Caco-2 (cell line): ENCODE measurements at regions not wholly inside any gene's neighbourhood (a gene's known extent, or its start where the extent isn't known, plus 50 kb on each side); places are given as distances from the start of the nearest gene placed in this dataset.

Source experiments
- BruUV-seq: library from RNA; stranded (reverse); fragments of 400-500 nt; replicated peaks from 2 replicates; lab custom pipeline; 2021; lab: Mats Ljungman, UMichigan
- CTCF ChIA-PET: fragments of 300-600 bp; sonication (Branson Sonifier 250); formaldehyde crosslinking; loops from one replicate; lab custom pipeline; 2022; ENCODE audit warnings: antibody characterized with exemption; lab: Charles Lee
- POLR2A ChIA-PET: fragments of 300-600 bp; sonication (Branson Sonifier 250); formaldehyde crosslinking; loops from one replicate; lab custom pipeline; 2022; ENCODE audit warnings: antibody characterized with exemption; lab: Charles Lee
- DNase-seq, 2 experiments: peaks; one replicate each; pipeline versions ENCODE4 v3.0.0 to v3.0.0-alpha.2; 2020 to 2022
- H3K27me3 ChIP-seq: replicated peaks from 2 replicates; pipeline ENCODE4 v1.6.0; 2011; ENCODE audit warnings: low read length; ENCODE audit not compliant: control insufficient read depth, insufficient read depth
- H3K36me3 ChIP-seq: 2 replicates; pipeline ENCODE4 v1.5.1; 2011; ENCODE audit warnings: low read length; ENCODE audit not compliant: control insufficient read depth, insufficient read depth
- H3K4me1 ChIP-seq: fragments of 250-450 bp; sonication (Bioruptor Pico); 2 replicates; pipeline ENCODE4 v1.5.1; 2020; ENCODE audit warnings: mild to moderate bottlenecking
- H3K4me3 ChIP-seq: 2 replicates; pipeline ENCODE4 v1.5.1; 2011; ENCODE audit warnings: low read depth, mild to moderate bottlenecking, control low read depth, low read length
- H3K9me3 ChIP-seq: fragments of 250-450 bp; sonication (Bioruptor Pico); 2 replicates; pipeline ENCODE4 v1.5.1; 2020; ENCODE audit warnings: mild to moderate bottlenecking, moderate library complexity
- H3K27ac Mint-ChIP-seq: one replicate; pipeline ENCODE4 v1.8.0; 2022; ENCODE audit warnings: mixed read lengths; ENCODE audit not compliant: unreplicated experiment
- H3K27me3 Mint-ChIP-seq: one replicate; pipeline ENCODE4 v1.8.0; 2022; ENCODE audit warnings: mixed read lengths; ENCODE audit not compliant: insufficient read depth, unreplicated experiment
- H3K36me3 Mint-ChIP-seq: one replicate; pipeline ENCODE4 v1.8.0; 2022; ENCODE audit warnings: mild to moderate bottlenecking, mixed read lengths; ENCODE audit not compliant: insufficient read depth, unreplicated experiment
- H3K4me1 Mint-ChIP-seq: one replicate; pipeline ENCODE4 v1.8.0; 2022; ENCODE audit warnings: low read depth, mixed read lengths; ENCODE audit not compliant: unreplicated experiment
- H3K4me3 Mint-ChIP-seq: one replicate; pipeline ENCODE4 v1.8.0; 2022; ENCODE audit warnings: mild to moderate bottlenecking, moderate library complexity, mixed read lengths; ENCODE audit not compliant: unreplicated experiment
- H3K9me3 Mint-ChIP-seq: one replicate; pipeline ENCODE4 v1.8.0; 2022; ENCODE audit warnings: mixed read lengths; ENCODE audit not compliant: unreplicated experiment
- intact Hi-C: fragments of 100-400 bp; cut with micrococcal nuclease; formaldehyde crosslinking; loops from one replicate; pipeline ENCODE4 v1.10.0; 2022; ENCODE audit not compliant: unreplicated experiment
- TF ChIP-seq, protein P1 (sequence below), 2 experiments: fragments of 200-600 bp in 1 of 2; IDR thresholded peaks; 1 replicate in 1 of 2; 2 replicates in 1 of 2; pipeline versions ENCODE4 v1.5.1 to v1.8.0; 2011 to 2022; ENCODE audit warnings: antibody characterized with exemption in 1 of 2, control low read depth in 1 of 2, inconsistent platforms in 1 of 2, low read depth in 1 of 2, low read length in 1 of 2, mild to moderate bottlenecking in 1 of 2, moderate library complexity in 1 of 2; ENCODE audit not compliant: insufficient read depth in 1 of 2, severe bottlenecking in 1 of 2, unreplicated experiment in 1 of 2

GRCh38 chr15:70525551-70525950, 237.8 kb downstream of the UACA start:
- intact Hi-C loops = no loop called here
- Histone ChIP-seq H3K9me3 (no peaks in the 10 kb centered on the region), H3K27me3 (no peaks in the 10 kb centered on the region), H3K36me3 (no peaks in the 10 kb centered on the region), H3K4me3 (no peak overlapping the region), H3K4me1 (peaks cover 16% of the 10 kb centered on the region)
- Mint-ChIP-seq H3K27ac (no peak overlapping the region), H3K36me3 (no peaks in the 10 kb centered on the region), H3K4me1 (peaks cover 30% of the 10 kb centered on the region), H3K4me3 (no peak overlapping the region), H3K27me3 (no peaks in the 10 kb centered on the region), H3K9me3 (no peaks in the 10 kb centered on the region)
- no peak for DNase-seq
- no TSS peak for BruUV-seq
- CTCF ChIA-PET = no interaction called here
- TF ChIP-seq, protein P1, sequence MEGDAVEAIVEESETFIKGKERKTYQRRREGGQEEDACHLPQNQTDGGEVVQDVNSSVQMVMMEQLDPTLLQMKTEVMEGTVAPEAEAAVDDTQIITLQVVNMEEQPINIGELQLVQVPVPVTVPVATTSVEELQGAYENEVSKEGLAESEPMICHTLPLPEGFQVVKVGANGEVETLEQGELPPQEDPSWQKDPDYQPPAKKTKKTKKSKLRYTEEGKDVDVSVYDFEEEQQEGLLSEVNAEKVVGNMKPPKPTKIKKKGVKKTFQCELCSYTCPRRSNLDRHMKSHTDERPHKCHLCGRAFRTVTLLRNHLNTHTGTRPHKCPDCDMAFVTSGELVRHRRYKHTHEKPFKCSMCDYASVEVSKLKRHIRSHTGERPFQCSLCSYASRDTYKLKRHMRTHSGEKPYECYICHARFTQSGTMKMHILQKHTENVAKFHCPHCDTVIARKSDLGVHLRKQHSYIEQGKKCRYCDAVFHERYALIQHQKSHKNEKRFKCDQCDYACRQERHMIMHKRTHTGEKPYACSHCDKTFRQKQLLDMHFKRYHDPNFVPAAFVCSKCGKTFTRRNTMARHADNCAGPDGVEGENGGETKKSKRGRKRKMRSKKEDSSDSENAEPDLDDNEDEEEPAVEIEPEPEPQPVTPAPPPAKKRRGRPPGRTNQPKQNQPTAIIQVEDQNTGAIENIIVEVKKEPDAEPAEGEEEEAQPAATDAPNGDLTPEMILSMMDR (IDR thresholded peaks at IDR 0.05; ENCODE audit: insufficient read depth in 1 of 2, low read depth in 1 of 2, low read length in 1 of 2, severe bottlenecking in 1 of 2, unreplicated experiment in 1 of 2) = no peak
- POLR2A ChIA-PET = no interaction called here

DNA sequence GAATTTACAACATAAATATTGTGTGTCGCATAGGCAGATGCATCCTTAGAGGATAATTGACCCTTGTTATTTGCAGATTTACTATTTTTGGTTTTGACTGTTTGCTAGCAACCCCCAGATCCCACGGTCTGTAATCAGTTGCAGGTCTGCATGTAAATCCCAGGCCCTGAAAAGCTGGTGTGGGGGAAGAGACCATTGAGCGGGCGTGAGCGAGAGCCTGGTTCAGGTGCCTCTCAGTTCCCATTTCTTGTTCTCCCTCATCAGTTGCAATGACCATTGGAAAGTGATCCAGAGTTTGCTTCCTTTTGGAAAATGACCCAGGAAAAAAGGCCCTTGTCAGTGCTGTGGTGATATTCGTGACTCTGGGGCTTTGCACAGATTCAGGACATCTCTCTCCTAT, 238.9 kb downstream of the UACA start:
- Histone ChIP-seq H3K9me3 (no peaks in the 10 kb centered on the region), H3K4me1 (peaks cover 16% of the 10 kb centered on the region), H3K4me3 (no peak overlapping the region), H3K27me3 (no peaks in the 10 kb centered on the region), H3K36me3 (no peaks in the 10 kb centered on the region)
- DNase-seq = no peak
- no peak overlapping the region for H3K4me3 Mint-ChIP-seq
- no peaks in the 10 kb centered on the region for H3K27me3 Mint-ChIP-seq
- no peaks in the 10 kb centered on the region for H3K36me3 Mint-ChIP-seq
- TF ChIP-seq, protein P1 (IDR thresholded peaks at IDR 0.05; ENCODE audit: insufficient read depth in 1 of 2, low read depth in 1 of 2, low read length in 1 of 2, severe bottlenecking in 1 of 2, unreplicated experiment in 1 of 2) = no peak
- no peaks in the 10 kb centered on the region for H3K9me3 Mint-ChIP-seq
- BruUV-seq = no TSS peak
- peaks cover 30% of the 10 kb centered on the region for H3K4me1 Mint-ChIP-seq
- ChIA-PET POLR2A (no interaction called here), CTCF (no interaction called here)
- intact Hi-C loops = no loop called here
- H3K27ac Mint-ChIP-seq = peak overlapping the region; percentile 72

DNA sequence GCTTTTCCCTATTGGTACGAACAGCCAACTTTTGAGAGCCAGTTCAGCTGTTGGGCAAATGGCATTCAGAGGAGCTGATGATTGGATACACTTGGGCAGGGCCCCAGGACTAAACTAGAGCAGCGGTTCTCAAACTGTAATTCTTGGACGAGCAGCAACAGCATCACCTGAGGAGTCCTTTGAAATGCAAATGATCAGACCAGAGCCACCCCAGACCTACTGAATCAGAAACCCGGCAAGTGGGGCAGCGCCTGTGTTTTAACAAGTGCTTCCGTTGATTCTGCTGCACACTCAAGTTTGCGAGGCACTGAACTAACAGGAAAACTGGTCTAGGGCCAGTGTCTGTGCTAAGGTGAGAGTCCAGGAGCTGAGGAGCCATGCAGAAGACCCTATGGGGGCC, 239.7 kb downstream of the UACA start:
- ChIA-PET POLR2A (no interaction called here), CTCF (no interaction called here)
- peaks cover 16% of the 10 kb centered on the region for H3K4me1 ChIP-seq
- no peaks in the 10 kb centered on the region for H3K36me3 ChIP-seq
- intact Hi-C loops = no loop called here
- H3K27me3 Mint-ChIP-seq = no peaks in the 10 kb centered on the region
- H3K27me3 ChIP-seq = no peaks in the 10 kb centered on the region
- H3K4me3 Mint-ChIP-seq = no peak overlapping the region
- TF ChIP-seq, protein P1 (IDR thresholded peaks at IDR 0.05; ENCODE audit: insufficient read depth in 1 of 2, low read depth in 1 of 2, low read length in 1 of 2, severe bottlenecking in 1 of 2, unreplicated experiment in 1 of 2) = no peak
- no peak for DNase-seq
- no peaks in the 10 kb centered on the region for H3K9me3 Mint-ChIP-seq
- no peaks in the 10 kb centered on the region for H3K9me3 ChIP-seq
- no TSS peak for BruUV-seq
- H3K4me1 Mint-ChIP-seq = peaks cover 23% of the 10 kb centered on the region
- no peak overlapping the region for H3K4me3 ChIP-seq
- no peak overlapping the region for H3K27ac Mint-ChIP-seq
- H3K36me3 Mint-ChIP-seq = no peaks in the 10 kb centered on the region
